ENCODE measurements at regions not wholly inside any gene's neighbourhood (a gene's known extent, or its start where the extent isn't known, plus 50 kb on each side); places are given as distances from the start of the nearest gene placed in this dataset.

GRCh38 chr12:125225641-125226040, 160.4 kb downstream of the AACS start:
- DNase-seq (ENCODE audit: low read depth) = no peak

- no peak for DNase-seq (ENCODE audit: low read depth)
These were observed 163.5 kb downstream of the AACS start for GRCh38 chr12:125228519-125229260.

GRCh38 chr12:125229878-125230530, 164.8 kb downstream of the AACS start:
- no peak for DNase-seq (ENCODE audit: low read depth)

- DNase-seq (ENCODE audit: low read depth) = no peak
These were observed 168.1 kb downstream of the AACS start for GRCh38 chr12:125233319-125233718.

GRCh38 chr12:125239563-125239962, 174.3 kb downstream of the AACS start:
- no peak for DNase-seq (ENCODE audit: low read depth)

GRCh38 chr12:125240717-125241116, 175.5 kb downstream of the AACS start:
- DNase-seq (ENCODE audit: low read depth) = no peak

- no peak for DNase-seq (ENCODE audit: low read depth)
These were observed 178.6 kb downstream of the AACS start for GRCh38 chr12:125243811-125244210.

- no peak for DNase-seq (ENCODE audit: low read depth)
These were observed 179.1 kb downstream of the AACS start for GRCh38 chr12:125244338-125244737.

DNA sequence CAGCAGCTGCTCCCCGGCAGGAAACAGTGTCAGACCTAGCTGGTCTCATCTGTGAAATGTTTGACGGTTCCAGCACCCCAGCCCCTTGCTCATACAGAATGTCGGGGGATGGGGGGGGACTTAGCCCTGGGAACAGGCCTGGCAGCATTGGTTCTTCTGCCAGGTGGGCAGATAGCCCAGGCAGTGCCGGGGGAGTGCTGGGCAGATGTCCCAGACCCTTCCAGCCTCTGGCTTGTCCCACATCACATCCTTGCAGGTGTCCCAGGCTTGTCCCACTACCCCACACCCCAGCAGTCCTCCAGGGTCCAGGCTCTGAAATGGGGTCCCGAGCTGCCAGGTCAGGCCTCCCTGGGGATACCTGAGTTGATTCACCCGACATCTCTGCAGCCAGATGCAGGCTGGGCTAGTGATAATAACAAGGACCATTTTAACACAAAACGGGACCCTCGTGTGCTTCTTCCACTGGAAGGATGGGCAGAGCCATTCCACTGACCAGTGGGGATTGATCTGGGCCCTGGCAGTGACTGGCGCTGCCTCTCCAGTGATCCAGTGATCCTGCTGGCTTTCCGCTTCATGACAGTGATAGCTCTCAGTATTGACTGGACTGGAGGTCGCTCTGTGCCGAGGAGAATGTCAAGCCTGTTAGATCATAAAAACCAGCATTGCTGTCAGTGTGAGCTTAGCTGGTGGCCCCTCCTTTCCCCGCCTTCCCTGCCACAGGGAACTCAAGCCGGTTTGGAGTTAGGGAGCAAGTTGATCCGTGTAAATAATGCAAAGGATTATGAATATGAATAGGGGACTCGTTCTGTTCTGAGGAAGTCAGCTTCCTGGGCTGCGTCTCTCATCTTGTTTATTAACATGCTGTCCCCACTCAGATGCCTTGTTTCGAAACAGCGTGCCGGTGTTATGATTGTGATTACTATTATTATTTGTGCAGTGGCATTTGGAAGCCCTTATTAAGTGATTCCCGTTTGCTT, 180.6 kb downstream of the AACS start:
- DNase-seq (ENCODE audit: low read depth) = no peak

DNA sequence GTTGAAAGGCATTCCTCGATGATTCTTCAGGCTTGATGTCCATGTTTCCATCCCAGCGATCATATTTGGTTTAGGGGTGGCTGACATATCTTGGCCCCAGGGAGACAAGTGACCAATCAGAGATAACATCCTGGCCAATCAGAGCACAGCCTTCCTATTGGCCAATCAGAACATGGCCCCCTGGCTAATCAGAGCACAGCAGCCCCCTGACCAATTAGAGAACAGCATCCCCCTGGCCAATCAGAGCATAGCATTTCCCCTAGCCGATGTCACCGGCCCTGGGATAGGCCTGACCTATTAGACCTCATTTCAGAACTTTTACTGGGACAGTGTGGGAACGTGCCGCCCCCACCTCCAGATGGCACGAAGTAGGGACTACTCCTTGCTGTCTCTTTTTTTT, 182.2 kb downstream of the AACS start:
- no peak for DNase-seq (ENCODE audit: low read depth)

DNA sequence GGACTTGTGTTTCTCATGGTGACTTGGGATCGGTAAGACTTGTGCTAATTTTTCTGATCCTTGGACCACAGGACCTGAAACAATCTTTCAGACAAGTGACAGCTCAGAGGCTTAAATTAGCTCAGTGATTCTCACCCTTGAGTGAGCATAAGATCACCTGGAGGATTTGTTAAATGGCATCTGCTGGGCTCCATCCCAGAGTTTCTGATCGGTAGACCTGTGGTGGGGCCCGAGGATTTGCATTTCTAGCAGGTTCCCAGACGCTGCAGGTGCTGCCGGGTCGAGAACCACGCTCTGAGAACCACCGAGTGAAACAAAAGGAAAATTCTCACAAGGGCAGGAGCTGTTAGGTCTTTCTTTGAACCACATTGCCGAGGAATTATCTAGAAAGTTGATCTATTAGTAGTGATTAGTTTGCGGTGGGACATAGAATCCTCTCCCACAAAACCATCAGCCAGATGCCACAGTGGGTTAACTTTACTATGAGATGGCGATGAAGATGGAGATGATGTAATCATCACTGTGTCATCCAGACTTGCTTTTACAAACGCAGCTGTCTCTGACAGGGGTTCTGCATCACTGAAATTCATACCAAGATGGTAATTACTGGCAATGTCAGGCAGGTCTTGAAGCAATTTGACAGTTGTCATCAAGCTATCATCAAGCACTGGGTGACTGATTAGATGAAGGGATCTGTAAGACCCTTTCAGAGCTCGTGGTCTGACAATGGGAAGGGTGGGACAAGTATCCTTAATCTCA, 184.0 kb downstream of the AACS start:
- no peak for DNase-seq (ENCODE audit: low read depth)

- no peak for DNase-seq (ENCODE audit: low read depth)
These were observed 184.7 kb downstream of the AACS start for GRCh38 chr12:125249932-125250331.

GRCh38 chr12:125254236-125254635, 189.0 kb downstream of the AACS start:
- no peak for DNase-seq (ENCODE audit: low read depth)

- no peak for DNase-seq (ENCODE audit: low read depth)
These were observed 189.6 kb downstream of the AACS start for GRCh38 chr12:125254856-125255255.

GRCh38 chr12:125255935-125256633, 190.8 kb downstream of the AACS start:
- no peak for DNase-seq (ENCODE audit: low read depth)

- no peak for DNase-seq (ENCODE audit: low read depth)
These were observed 191.3 kb downstream of the AACS start for GRCh38 chr12:125256634-125256936.

DNA sequence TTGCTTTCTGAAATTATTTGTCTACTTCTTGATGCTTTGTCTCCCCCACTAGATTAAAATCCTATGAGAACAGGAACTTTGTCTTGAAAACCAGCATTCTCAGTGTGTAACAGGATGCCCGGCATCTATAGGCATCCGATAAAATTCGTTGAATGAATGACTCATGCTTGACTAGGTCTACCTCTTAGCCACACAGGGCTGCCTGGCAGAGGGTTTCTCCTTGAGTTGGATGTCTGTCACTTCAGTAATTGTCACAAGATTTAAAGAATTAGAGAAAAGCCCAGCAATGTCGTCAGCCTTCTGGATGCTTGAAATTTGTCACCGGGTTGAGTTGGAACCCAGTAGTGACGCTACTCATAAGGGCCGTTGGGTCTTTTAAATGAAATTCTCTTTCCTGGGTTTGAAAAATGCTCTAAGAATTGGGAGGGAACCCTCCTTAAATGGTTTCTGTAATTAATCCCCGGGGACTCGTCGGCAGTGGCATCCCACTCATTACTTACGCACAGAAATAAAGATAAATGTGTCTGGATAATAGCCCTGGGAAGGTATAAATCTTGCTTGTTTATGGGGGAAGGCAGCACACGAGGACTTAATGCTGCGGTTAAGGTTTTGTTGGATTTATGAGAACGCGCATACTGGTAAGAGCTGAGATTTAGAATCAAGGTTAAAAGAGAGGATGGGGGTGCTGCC, 194.1 kb downstream of the AACS start:
- DNase-seq (ENCODE audit: low read depth) = no peak

DNA sequence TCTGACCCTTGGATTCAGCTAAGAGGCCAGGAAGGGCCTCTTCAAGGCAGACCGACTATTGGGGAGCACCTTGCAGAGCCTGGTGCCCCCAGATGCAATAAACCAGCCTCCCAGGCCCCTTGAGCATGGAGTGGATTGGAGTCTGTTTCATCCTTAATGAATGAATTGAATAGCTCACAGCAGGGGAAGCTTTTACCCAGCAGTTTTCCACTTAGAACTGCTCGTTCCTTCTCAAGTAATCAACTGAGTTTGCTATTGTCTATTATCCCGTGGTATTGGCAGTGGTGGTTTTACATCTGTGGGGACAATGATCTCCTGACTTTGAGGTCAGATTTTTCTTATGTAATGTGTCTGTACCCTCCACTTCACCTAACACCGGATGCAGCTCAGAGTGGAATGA, 197.6 kb downstream of the AACS start:
- DNase-seq (ENCODE audit: low read depth) = no peak

DNA sequence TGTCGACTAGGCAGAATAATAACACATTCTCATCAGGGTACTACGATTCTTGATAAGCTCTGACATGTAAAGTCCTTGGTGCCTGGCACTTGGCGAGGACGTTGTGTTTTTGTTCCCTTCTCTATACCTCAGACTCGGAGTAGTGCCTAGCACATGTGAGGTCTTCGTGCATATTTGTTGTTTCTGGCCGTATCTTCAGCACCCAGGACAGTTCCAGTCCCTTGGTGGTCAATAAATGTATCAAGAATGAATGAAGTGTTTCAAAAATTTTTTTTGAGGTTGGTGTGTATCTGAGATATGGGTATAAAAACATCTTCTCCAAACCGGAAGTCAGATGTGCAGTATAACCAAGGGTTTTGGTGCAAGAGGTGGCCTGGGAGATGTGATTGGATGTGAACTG, 198.2 kb downstream of the AACS start:
- DNase-seq (ENCODE audit: low read depth) = no peak

DNA sequence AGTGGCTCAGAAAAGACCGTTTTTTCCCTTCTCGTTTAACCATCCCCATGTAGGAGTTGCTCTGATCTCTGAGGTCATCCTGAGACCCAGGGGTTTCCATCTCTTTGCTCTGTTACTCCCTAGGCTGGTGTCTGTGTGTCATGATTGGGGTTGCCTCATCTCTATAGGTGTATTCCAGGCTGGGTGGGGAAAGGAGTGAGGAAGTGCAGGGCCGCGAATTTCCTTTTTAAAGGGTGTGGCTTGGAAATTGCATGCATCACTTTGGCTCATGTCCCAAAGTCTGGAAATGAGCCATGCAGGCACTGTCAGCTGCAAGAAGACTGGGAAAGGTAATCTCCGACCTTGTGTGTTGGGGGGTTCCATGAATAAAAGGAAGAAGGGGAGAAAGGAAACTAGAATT, 201.9 kb downstream of the AACS start:
- no peak for DNase-seq (ENCODE audit: low read depth)

DNA sequence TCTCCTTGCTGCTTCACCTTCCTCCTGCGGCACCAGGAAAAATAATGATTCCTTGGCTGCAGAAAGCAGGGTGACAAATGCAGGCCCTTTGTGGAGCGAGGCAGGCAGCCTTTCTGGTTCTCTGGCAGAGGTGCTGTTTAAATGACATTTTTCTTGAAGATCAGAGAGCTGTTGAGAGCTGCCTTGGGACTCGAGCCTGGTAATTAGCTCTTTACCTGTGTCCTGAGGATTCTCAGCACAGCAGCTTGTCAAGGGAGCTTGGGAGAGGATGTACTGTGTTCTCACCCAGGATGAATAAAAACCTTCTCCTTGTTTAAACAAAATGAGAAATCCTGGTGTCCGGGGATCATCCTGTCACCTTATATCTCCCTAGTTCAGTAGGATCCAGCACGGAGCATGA, 204.0 kb downstream of the AACS start:
- no peak for DNase-seq (ENCODE audit: low read depth)
